ENCODE measurements at regions not wholly inside any gene's neighbourhood (a gene's known extent, or its start where the extent isn't known, plus 50 kb on each side); places are given as distances from the start of the nearest gene placed in this dataset.

GRCh38 chr5:39934830-39935229 is 510.1 kb upstream of the DAB2 start:
- no peak overlapping the region for H3K9ac ChIP-seq (ENCODE audit: low read length)
- no peaks in the 10 kb centered on the region for H4K20me1 ChIP-seq (ENCODE audit: insufficient read depth, low read length)
- H3F3A ChIP-seq (ENCODE audit: insufficient read depth, low read length): no peaks in the 10 kb centered on the region
- no peaks in the 10 kb centered on the region for H3K27me3 ChIP-seq (ENCODE audit: insufficient read depth, low read length)
- H2AFZ ChIP-seq (ENCODE audit: low read length): no peak overlapping the region
- no peaks in the 10 kb centered on the region for H3K79me2 ChIP-seq (ENCODE audit: insufficient read depth, low read length)
- TF ChIP-seq CTCF (IDR thresholded peaks at IDR 0.05; ENCODE audit: low read length) (no peak), EZH2 (IDR thresholded peaks at IDR 0.05; ENCODE audit: borderline replicate concordance, low read length) (no peak)
- H3K4me2 ChIP-seq (ENCODE audit: low read length): no peak overlapping the region
- no peaks in the 10 kb centered on the region for H3K36me3 ChIP-seq (ENCODE audit: insufficient read depth, low read length)
- H3K4me3 ChIP-seq (ENCODE audit: low read depth, low read length, poor library complexity, severe bottlenecking): no peak overlapping the region
- no peak overlapping the region for H3K27ac ChIP-seq (ENCODE audit: low read depth, low read length, poor library complexity, severe bottlenecking)
- no peaks in the 10 kb centered on the region for H3K4me1 ChIP-seq (ENCODE audit: insufficient read depth, low read length, severe bottlenecking)
- no peaks in the 10 kb centered on the region for H3K9me2 ChIP-seq (ENCODE audit: low read depth, low read length)
- no peaks in the 10 kb centered on the region for H3K9me3 ChIP-seq (ENCODE audit: low read length)

DNA sequence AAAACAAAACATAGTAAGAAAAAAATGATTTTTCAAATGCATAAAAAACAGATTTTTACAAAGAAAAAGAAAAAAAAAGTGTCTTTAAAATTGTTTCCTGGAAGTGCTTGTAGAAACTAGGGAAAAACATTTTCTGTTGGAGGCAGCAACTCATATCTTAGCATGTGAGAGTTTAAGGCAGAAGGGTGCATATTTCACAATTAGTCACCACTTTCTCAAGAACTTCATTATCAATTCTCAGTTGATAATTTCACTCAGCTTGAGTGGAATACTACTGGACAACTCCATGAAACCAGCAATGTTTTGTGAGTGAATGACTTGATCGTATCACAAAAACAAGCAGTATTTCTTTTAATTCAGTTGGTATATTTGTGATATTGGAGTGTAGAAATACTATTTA is 508.3 kb upstream of the DAB2 start:
- H3K9me3 ChIP-seq (ENCODE audit: low read length): no peaks in the 10 kb centered on the region
- H3K9me2 ChIP-seq (ENCODE audit: low read depth, low read length): no peaks in the 10 kb centered on the region

GRCh38 chr5:39928709-39929108 is 503.9 kb upstream of the DAB2 start:
- Histone ChIP-seq H2AFZ (ENCODE audit: low read length) (no peak overlapping the region), H3F3A (ENCODE audit: insufficient read depth, low read length) (no peaks in the 10 kb centered on the region), H4K20me1 (ENCODE audit: insufficient read depth, low read length) (no peaks in the 10 kb centered on the region), H3K27me3 (ENCODE audit: insufficient read depth, low read length) (no peaks in the 10 kb centered on the region), H3K9ac (ENCODE audit: low read length) (no peak overlapping the region), H3K36me3 (ENCODE audit: insufficient read depth, low read length) (no peaks in the 10 kb centered on the region), H3K4me1 (ENCODE audit: insufficient read depth, low read length, severe bottlenecking) (no peaks in the 10 kb centered on the region), H3K4me2 (ENCODE audit: low read length) (no peak overlapping the region), H3K9me2 (ENCODE audit: low read depth, low read length) (no peaks in the 10 kb centered on the region), H3K79me2 (ENCODE audit: insufficient read depth, low read length) (no peaks in the 10 kb centered on the region), H3K9me3 (ENCODE audit: low read length) (no peaks in the 10 kb centered on the region), H3K4me3 (ENCODE audit: low read depth, low read length, poor library complexity, severe bottlenecking) (no peak overlapping the region), H3K27ac (ENCODE audit: low read depth, low read length, poor library complexity, severe bottlenecking) (no peak overlapping the region)
- TF ChIP-seq CTCF (IDR thresholded peaks at IDR 0.05; ENCODE audit: low read length) (no peak), EZH2 (IDR thresholded peaks at IDR 0.05; ENCODE audit: borderline replicate concordance, low read length) (no peak)

More for the DNA sequence above, 508.3 kb upstream of the DAB2 start:
- H3K36me3 ChIP-seq (ENCODE audit: insufficient read depth, low read length): no peaks in the 10 kb centered on the region
- H3F3A ChIP-seq (ENCODE audit: insufficient read depth, low read length): no peaks in the 10 kb centered on the region
- H3K9ac ChIP-seq (ENCODE audit: low read length): no peak overlapping the region
- H2AFZ ChIP-seq (ENCODE audit: low read length): no peak overlapping the region
- H3K4me3 ChIP-seq (ENCODE audit: low read depth, low read length, poor library complexity, severe bottlenecking): no peak overlapping the region
- no peaks in the 10 kb centered on the region for H4K20me1 ChIP-seq (ENCODE audit: insufficient read depth, low read length)
- H3K27ac ChIP-seq (ENCODE audit: low read depth, low read length, poor library complexity, severe bottlenecking): no peak overlapping the region
- H3K4me2 ChIP-seq (ENCODE audit: low read length): no peak overlapping the region
- H3K27me3 ChIP-seq (ENCODE audit: insufficient read depth, low read length): no peaks in the 10 kb centered on the region
- no peak for TF ChIP-seq CTCF (IDR thresholded peaks at IDR 0.05; ENCODE audit: low read length)
- TF ChIP-seq EZH2 (IDR thresholded peaks at IDR 0.05; ENCODE audit: borderline replicate concordance, low read length): no peak
- H3K4me1 ChIP-seq (ENCODE audit: insufficient read depth, low read length, severe bottlenecking): no peaks in the 10 kb centered on the region
- H3K79me2 ChIP-seq (ENCODE audit: insufficient read depth, low read length): no peaks in the 10 kb centered on the region
